ENCODE measurements at regions not wholly inside any gene's neighbourhood (a gene's known extent, or its start where the extent isn't known, plus 50 kb on each side); places are given as distances from the start of the nearest gene placed in this dataset.

DNA sequence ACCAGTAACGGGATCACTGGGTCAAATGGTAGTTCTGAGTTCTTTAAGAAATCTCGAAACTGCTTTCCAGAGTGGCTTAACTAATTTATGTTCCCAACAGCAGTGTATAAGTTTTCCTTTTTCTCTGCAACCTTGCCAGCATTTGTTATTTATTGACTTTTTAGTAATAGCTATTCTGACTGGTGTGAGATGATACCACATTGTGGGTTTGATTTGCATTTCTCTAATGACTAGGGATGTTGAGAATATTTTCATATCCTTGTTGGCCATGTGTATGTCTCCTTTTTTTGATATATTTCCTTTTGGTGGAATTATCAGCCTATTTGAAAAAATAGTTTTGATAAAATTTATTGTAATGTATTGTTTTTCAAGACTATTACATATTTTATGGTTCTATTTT is 701.2 kb upstream of the FBXO33 start:
- 0% methylated on average over 2 of the region's 2 CpGs for WGBS (ENCODE audit: low lambda C conversion rate)
- Histone ChIP-seq H3K79me2 (ENCODE audit: insufficient read depth) (no peaks in the 10 kb centered on the region), H4K20me1 (ENCODE audit: insufficient read depth) (no peaks in the 10 kb centered on the region), H3K9me2 (no peaks in the 10 kb centered on the region), H3K9ac (no peak overlapping the region), H3K36me3 (replicated peaks in 1 of 2; ENCODE audit: control insufficient read depth in 1 of 2, insufficient read depth in 2 of 2, low read length in 1 of 2) (no peaks in the 10 kb centered on the region), H3K9me3 (no peaks in the 10 kb centered on the region), H3K4me2 (no peak overlapping the region), H3F3A (replicated peaks; ENCODE audit: insufficient read depth) (no peaks in the 10 kb centered on the region), H3K27ac (ENCODE audit: low read depth in 2 of 2, low read length in 1 of 2) (no peak overlapping the region), H3K27me3 (ENCODE audit: insufficient read depth) (no peaks in the 10 kb centered on the region), H3K4me3 (ENCODE audit: low read depth in 2 of 2, low read length in 1 of 2) (no peak overlapping the region), H3K4me1 (ENCODE audit: control insufficient read depth in 1 of 2, insufficient read depth in 2 of 2, low read depth in 1 of 2, low read length in 1 of 2) (no peaks in the 10 kb centered on the region), H2AFZ (ENCODE audit: low read depth) (no peak overlapping the region)
- ChIA-PET POLR2A (no interaction called here), CTCF (no interaction called here)
- TF ChIP-seq, protein P1, sequence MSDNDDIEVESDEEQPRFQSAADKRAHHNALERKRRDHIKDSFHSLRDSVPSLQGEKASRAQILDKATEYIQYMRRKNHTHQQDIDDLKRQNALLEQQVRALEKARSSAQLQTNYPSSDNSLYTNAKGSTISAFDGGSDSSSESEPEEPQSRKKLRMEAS (IDR thresholded peaks at IDR 0.05; ENCODE audit: low read depth): no peak
- TF ChIP-seq, protein P2, sequence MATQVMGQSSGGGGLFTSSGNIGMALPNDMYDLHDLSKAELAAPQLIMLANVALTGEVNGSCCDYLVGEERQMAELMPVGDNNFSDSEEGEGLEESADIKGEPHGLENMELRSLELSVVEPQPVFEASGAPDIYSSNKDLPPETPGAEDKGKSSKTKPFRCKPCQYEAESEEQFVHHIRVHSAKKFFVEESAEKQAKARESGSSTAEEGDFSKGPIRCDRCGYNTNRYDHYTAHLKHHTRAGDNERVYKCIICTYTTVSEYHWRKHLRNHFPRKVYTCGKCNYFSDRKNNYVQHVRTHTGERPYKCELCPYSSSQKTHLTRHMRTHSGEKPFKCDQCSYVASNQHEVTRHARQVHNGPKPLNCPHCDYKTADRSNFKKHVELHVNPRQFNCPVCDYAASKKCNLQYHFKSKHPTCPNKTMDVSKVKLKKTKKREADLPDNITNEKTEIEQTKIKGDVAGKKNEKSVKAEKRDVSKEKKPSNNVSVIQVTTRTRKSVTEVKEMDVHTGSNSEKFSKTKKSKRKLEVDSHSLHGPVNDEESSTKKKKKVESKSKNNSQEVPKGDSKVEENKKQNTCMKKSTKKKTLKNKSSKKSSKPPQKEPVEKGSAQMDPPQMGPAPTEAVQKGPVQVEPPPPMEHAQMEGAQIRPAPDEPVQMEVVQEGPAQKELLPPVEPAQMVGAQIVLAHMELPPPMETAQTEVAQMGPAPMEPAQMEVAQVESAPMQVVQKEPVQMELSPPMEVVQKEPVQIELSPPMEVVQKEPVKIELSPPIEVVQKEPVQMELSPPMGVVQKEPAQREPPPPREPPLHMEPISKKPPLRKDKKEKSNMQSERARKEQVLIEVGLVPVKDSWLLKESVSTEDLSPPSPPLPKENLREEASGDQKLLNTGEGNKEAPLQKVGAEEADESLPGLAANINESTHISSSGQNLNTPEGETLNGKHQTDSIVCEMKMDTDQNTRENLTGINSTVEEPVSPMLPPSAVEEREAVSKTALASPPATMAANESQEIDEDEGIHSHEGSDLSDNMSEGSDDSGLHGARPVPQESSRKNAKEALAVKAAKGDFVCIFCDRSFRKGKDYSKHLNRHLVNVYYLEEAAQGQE (IDR thresholded peaks at IDR 0.05; ENCODE audit: low read depth, low read length): no peak
- TF ChIP-seq FOSL2 (IDR thresholded peaks at IDR 0.05; ENCODE audit: borderline replicate concordance, low read depth) (no peak), GATA2 (CRISPR knock-in tag; IDR thresholded peaks at IDR 0.05) (no peak), SIN3A (IDR thresholded peaks at IDR 0.05; ENCODE audit: borderline replicate concordance, low read depth, low read length) (no peak)
- DNase-seq: no peak

- Histone ChIP-seq H3K27ac (ENCODE audit: low read depth in 2 of 2, low read length in 1 of 2) (no peak overlapping the region), H3K79me2 (ENCODE audit: insufficient read depth) (no peaks in the 10 kb centered on the region), H3K9me2 (no peaks in the 10 kb centered on the region), H3K9ac (no peak overlapping the region), H3K4me1 (ENCODE audit: control insufficient read depth in 1 of 2, insufficient read depth in 2 of 2, low read depth in 1 of 2, low read length in 1 of 2) (no peaks in the 10 kb centered on the region), H3K9me3 (no peaks in the 10 kb centered on the region), H3K4me3 (ENCODE audit: low read depth in 2 of 2, low read length in 1 of 2) (no peak overlapping the region), H3F3A (replicated peaks; ENCODE audit: insufficient read depth) (no peaks in the 10 kb centered on the region), H3K27me3 (ENCODE audit: insufficient read depth) (no peaks in the 10 kb centered on the region), H3K36me3 (replicated peaks in 1 of 2; ENCODE audit: control insufficient read depth in 1 of 2, insufficient read depth in 2 of 2, low read length in 1 of 2) (no peaks in the 10 kb centered on the region), H2AFZ (ENCODE audit: low read depth) (no peak overlapping the region), H3K4me2 (no peak overlapping the region), H4K20me1 (ENCODE audit: insufficient read depth) (no peaks in the 10 kb centered on the region)
- ChIA-PET CTCF (no interaction called here), POLR2A (no interaction called here)
- TF ChIP-seq EP300 (IDR thresholded peaks at IDR 0.05; ENCODE audit: borderline replicate concordance in 1 of 2, low read depth in 1 of 2, low read length in 1 of 2): no peak
- TF ChIP-seq SMC3 (IDR thresholded peaks at IDR 0.05; ENCODE audit: low read depth, low read length): no peak
- no peak for DNase-seq
These were observed 696.9 kb upstream of the FBXO33 start for GRCh38 chr14:40129159-40129558.

GRCh38 chr14:40123816-40124215 is 691.6 kb upstream of the FBXO33 start:
- ChIA-PET POLR2A (no interaction called here), CTCF (no interaction called here)
- no peaks in the 10 kb centered on the region for H3K4me1 ChIP-seq (ENCODE audit: control insufficient read depth in 1 of 2, insufficient read depth in 2 of 2, low read depth in 1 of 2, low read length in 1 of 2)
- WGBS (ENCODE audit: low lambda C conversion rate): 2% methylated on average over 2 of the region's 2 CpGs
- H3K4me3 ChIP-seq (ENCODE audit: low read depth in 2 of 2, low read length in 1 of 2): no peak overlapping the region
- H3F3A ChIP-seq (replicated peaks; ENCODE audit: insufficient read depth): no peaks in the 10 kb centered on the region
- H3K9me2 ChIP-seq: no peaks in the 10 kb centered on the region
- H3K36me3 ChIP-seq (replicated peaks in 1 of 2; ENCODE audit: control insufficient read depth in 1 of 2, insufficient read depth in 2 of 2, low read length in 1 of 2): no peaks in the 10 kb centered on the region
- no peak overlapping the region for H3K27ac ChIP-seq (ENCODE audit: low read depth in 2 of 2, low read length in 1 of 2)
- H3K79me2 ChIP-seq (ENCODE audit: insufficient read depth): no peaks in the 10 kb centered on the region
- H3K4me2 ChIP-seq: no peak overlapping the region
- no peaks in the 10 kb centered on the region for H3K27me3 ChIP-seq (ENCODE audit: insufficient read depth)
- H3K9ac ChIP-seq: no peak overlapping the region
- no peaks in the 10 kb centered on the region for H4K20me1 ChIP-seq (ENCODE audit: insufficient read depth)
- H2AFZ ChIP-seq (ENCODE audit: low read depth): no peak overlapping the region
- TF ChIP-seq RFX5 (IDR thresholded peaks at IDR 0.05; ENCODE audit: low read length) (no peak), FOXJ3 (CRISPR knock-in tag; IDR thresholded peaks at IDR 0.05) (no peak), RXRA (IDR thresholded peaks at IDR 0.05; ENCODE audit: borderline replicate concordance, low read depth) (no peak), NRF1 (IDR thresholded peaks at IDR 0.05; ENCODE audit: low read depth, low read length) (no peak), FOSL2 (IDR thresholded peaks at IDR 0.05; ENCODE audit: borderline replicate concordance, low read depth) (no peak), TCF12 (IDR thresholded peaks at IDR 0.05) (no peak), MEF2A (IDR thresholded peaks at IDR 0.05; ENCODE audit: borderline replicate concordance, low read depth) (no peak), CHD2 (IDR thresholded peaks at IDR 0.05; ENCODE audit: low read length, partially characterized antibody) (no peak)
- H3K9me3 ChIP-seq: no peaks in the 10 kb centered on the region
- DNase-seq: no peak
